Activated naive CD8-positive, alpha-beta T cell treated with anti-CD3 and anti-CD28 coated beads, Interleukin-2, amount 50 U/mL, for 16 hours (primary cell): ENCODE measurements at regions not wholly inside any gene's neighbourhood (a gene's known extent, or its start where the extent isn't known, plus 50 kb on each side); places are given as distances from the start of the nearest gene placed in this dataset.

Source experiments
- DNase-seq: peaks from one replicate; pipeline ENCODE4 v3.0.0-alpha.2; 2020; ENCODE audit warnings: low read depth, low spot score

DNA sequence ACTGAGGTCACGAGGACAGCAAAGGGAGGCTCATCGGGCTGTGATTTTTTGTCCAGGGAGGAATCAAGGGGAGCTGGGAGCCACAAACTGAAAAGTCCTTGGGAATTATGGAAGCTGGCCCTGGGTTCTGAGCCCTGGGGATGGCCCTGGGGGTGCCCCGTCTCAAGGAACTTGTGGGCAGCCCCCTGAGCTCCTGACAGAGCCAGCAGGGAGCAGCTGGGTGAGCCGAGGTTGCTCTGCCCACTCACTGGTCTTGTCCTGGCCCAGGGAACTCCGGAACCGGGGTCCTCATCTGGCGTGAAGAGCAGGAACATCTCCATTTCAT lies 61.3 kb upstream of the HDAC4 start:
- no peak for DNase-seq

DNA sequence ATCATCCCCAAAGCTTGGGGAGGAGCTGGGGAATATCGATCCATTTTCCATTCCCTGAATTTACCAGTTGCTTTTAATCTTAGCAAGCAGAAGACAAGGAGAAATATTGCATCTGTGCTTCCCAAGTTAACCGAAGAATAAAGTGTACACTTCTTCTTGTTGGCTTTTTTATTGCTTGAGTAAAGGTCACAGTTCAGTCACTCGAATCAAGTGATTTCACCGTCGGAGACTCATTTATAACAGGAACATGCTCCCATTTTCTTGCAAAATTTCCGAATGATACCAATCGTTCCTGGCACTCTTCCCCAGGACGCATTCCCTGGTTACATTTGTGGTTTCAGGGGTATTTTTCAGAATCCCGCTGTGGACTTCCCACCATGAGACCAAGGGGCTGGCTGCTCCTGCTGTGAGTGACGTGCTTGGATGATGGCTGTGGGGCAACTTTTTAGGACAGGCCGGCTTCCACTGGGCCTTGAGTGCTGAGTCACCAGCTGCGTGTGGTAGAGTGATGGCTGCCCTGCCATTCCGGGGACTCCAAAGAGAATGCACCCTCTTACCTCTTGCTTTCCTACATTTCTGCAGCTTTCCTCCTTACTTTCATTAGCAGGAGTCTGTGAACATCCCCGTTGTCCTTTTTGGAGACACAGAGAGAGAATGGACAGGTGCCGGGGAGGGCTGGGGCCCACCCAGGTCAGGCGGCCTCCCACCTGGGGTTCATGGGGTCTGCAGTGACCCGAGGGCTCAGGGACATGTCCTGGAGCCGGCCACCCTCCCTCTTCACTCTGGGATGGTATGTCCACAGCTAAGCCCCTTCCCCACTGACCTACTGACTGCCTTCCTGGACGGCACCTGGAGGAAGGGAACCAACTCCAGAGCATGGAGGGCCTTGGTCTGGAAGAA lies 60.7 kb upstream of the HDAC4 start:
- no peak for DNase-seq

DNA sequence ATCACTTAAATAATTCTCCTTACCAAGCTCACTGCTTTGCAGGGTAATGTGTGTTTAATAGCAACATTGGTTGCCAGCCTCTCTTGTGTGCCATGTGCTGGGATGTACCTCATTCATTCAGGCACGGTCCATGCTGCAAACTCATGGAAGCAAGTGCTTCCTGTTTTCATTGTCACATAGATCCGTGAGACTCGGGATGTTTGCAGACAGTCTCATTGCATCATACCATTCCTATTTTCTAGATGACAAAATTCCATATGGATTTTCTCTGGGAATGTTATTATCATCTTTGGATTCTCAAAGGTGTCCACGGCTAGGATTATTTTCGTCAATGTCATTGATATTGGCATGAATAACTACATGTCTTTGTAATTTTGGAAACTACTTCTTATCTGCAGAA lies 60.0 kb upstream of the HDAC4 start:
- DNase-seq = no peak

DNA sequence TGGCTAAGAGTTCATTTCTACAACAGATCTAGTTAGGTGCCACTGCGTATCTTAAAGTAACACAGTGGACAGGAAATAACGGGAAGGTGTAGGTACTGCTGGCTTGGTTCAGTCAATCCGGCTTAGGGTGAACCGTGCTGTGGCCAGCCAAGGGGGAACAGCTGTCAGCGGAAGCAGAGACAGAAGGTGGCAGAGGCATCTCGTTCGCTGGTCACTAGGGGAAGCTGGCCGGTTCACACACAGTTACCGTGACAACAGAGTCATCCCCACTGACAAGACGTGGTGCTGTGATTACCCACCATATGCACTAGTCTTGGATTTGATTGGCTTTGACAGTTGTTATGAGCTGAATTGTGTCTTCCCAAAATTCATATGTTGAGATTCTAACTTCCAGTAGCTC lies 58.8 kb upstream of the HDAC4 start:
- no peak for DNase-seq

- no peak for DNase-seq
Observed at GRCh38 chr2:239459056-239459455, 58.2 kb upstream of the HDAC4 start.

- no peak for DNase-seq
Observed at GRCh38 chr2:239457586-239458445, 57.0 kb upstream of the HDAC4 start.

DNA sequence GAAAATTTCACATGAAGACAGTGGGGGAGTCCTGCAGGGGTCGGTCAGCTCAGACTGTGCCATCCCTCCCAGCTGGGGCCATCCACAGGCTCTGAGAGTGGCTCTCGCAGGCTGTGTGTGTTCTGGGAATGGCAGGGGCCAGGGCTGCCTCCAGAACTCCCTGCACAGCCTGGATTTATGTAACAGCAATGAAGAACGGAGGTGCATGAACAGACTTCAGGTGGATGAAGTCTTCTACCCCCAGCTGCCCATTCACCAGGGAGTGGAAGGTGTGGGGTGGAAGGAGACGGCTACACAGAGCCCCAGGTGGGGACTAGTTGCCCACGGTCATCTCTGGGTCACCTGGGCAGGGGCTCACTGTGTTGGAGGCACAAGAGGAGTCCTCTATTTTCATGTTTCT lies 56.1 kb upstream of the HDAC4 start:
- DNase-seq = no peak

DNA sequence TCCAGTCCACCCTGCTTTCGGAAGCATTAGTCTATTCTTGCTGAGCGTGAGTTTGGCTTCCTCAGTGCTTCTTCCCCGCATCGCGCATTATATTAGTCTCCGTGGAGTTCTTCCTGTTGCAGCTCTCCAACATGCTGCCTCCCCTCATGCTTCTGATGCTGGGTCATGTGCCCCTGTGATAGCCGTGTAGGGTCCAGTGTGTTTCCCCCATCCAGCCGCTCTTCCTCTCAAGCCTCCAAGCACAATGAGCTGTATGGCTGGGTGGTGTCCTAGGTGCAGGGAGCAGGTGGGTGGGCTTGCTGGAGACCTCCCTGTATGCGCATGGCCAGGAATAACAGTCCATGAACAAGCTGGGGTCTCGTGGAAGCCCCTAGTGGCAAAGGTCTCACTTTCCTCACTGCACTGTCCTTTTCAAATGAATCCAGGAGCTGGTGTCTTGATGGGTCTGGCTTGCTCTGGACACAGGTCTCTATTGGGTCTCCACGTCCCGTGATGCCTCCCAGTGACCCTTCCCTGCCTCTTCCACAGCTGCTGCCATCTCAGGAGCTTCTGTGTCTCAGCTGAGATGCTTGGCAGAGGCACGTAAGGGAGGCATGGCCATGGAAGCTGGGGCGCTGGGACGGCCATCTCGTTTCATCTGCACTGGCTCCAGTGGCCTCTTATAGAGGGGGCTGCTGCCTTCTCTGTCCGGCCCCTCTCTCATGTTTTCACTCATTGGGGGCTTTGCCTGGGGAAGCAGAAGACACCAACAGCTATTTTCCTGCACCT lies 54.8 kb upstream of the HDAC4 start:
- no peak for DNase-seq

DNA sequence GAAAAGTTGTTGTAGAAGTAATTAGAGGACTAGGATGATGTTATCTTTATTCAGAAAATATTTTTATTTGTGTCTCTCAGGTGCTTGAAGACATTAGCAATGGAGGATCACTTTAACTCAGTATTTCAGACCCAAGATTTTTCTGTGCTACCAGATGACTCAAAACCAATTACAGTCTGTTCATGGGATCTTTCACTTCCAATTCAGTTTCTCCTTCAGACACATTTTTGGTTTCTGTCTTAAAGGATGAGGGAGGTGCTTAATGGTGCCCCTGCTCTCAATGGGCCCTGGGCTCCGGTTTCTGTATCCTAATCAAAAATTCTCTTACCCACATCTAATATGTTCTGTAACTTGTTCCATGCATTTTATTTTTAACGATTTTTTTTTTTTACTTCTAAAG lies 53.7 kb upstream of the HDAC4 start:
- no peak for DNase-seq
